HG02840 (cell line): ENCODE measurements at regions not wholly inside any gene's neighbourhood (a gene's known extent, or its start where the extent isn't known, plus 50 kb on each side); places are given as distances from the start of the nearest gene placed in this dataset.
"Not testable (repeated sequence)": the region's sequence is repeated elsewhere in the genome, so short reads cannot be mapped to it uniquely, and the experiment has no call there.

Experiments
- ATAC-seq: cut with Tn5 transposase; IDR thresholded peaks from one replicate; pipeline ENCODE4 v1.9.1; 2021; ENCODE audit warnings: mild to moderate bottlenecking, moderate library complexity, moderate number of reproducible peaks; ENCODE audit not compliant: unreplicated experiment, low FRiP score

DNA sequence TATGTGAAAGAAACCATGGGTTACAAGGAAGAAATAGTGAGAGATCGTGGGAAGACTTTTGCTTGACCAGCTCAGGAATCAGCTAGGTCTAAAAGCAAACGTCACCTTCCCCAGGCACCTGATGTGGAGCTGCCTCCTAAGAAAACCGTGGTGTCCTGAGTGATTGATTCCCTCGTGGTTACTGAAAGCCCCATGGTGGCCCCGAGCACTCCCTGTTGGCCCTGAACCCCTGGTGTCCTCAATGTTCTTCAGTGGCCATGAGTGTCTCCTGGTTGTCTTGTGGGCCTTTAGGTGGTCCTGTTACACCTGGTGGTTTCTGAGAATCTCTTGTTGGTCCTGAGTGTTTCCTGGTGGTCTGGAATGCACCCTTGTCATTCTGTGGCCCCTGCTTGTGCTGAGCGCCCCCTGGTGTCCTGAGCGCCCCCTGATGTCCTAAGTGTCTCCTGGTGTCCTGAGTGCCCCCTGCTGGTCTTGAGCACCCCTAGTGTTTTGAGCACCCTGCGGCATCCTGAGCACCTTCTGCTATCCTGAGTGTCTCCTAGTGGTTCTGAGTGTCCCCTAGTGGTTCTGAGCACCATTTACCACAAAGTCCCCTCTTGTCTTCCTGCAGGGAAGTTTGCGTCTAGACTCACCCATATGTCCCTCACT lies 518.7 kb downstream of the TMEM121 start:
- no peak for ATAC-seq

GRCh38 chr14:106051796-106052195 lies 525.4 kb downstream of the TMEM121 start:
- ATAC-seq, result no peak

DNA sequence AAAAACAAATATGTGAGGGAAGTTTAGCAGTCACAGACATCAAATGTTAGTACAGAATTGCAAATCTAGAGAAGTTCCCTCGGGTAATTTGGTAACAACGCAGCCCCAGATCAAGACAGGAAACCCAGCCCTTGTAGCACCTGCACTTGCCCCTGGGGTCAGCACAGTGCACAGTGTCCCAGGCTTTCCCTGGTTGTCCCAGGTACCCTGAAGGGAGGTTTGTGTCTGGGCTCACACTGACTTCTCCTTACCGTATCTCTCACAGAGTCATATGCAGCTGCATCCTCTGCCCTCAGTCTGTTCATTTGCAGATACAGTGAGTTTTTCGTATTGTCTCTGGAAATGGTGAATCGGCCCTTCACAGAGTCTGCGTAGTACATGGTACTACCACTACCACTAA lies 528.9 kb downstream of the TMEM121 start:
- no peak for ATAC-seq

GRCh38 chr14:106058342-106058741 lies 532.0 kb downstream of the TMEM121 start:
- no peak for ATAC-seq

DNA sequence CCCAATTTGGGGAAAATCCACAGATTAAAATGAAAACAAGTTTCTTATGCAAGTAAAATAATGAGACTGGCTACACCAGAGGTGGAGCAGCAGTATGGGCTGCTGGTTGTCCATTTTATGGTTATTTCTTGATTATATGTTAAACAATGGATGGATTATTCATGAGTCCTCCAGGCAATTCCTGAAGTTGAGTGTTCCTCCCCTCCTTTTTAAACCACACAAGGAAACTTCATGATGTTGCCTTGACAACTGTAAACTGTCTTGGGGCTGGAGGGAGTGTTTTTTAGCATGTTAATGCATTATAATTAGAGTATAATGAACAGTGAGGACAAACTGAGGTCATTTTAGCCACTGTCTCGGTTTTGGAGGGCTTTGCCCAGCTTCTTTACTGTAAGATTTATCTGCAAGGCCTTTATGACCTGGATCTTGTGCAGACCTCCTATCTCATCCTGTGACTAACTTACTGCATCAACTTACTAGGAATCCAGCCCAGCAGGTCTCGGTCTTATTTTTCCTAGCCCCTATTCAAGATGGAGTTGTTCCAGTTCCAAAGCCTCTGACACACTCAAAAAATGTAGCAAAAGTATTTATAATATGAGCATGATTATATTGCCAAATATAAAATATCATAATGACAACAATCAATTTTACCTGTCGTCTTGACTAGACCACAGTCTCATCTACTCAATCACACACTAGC lies 534.0 kb downstream of the TMEM121 start:
- ATAC-seq, result no peak

DNA sequence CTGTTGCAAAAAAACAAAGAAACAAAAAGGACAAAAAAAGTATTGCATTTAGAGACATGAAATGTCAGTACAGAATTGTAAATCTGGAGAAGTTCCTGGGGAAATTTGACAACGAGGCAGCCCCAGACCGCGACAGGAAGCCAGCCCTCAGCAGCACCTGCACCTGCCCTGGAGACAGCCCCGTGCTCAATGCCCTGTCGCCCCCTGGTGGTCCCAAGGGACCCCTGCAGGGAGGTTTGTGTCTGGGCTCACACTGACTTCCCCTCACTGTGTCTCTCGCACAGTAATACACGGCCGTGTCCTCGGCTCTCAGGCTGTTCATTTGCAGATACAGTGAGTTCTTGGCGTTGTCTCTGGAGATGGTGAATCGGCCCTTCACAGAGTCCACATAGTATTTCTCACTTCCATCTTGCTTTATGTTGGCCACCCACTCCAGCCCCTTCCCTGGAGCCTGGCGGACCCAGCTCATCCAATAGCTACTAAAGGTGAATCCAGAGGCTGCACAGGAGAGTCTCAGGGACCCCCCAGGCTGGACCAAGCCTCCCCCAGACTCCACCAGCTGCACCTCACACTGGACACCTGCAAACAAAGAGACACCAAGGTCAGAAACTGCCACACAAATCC lies 535.6 kb downstream of the TMEM121 start:
- ATAC-seq, result not testable (repeated sequence)

DNA sequence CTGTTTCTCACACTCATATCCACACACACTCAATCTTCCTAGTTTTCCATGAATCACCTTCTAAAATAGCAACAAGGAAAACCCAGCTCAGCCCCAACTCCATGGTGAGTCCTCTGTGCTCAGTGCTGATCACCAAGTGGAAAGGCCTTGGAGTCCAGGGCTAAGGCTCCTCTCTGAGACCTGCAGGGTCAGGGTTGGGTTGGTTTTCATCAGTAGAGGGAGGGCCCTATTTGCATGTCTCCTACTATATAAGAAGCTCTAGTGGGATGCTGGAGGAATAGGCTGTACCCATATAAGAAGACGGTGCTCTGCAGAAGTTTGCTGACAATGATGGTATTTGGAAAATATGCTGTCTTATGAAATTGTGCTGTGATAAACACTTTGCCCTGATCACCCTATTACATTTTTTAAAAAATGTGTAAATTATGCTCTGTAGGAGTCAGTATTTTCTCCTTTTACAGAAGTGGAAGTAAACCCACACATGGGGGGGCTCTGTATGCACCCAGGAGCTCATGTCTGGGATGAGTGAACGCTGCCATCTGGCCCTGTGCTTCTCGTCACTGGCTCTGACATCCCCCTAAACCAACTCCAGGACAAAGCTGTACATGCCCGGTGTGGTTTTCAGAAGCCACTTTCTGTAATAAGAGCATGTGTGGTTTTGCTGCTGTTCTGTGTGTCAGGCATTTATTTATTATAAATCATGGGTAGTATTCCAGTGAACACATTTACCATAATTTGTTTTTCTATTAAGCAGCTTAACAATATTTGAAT lies 536.3 kb downstream of the TMEM121 start:
- ATAC-seq, result no peak

DNA sequence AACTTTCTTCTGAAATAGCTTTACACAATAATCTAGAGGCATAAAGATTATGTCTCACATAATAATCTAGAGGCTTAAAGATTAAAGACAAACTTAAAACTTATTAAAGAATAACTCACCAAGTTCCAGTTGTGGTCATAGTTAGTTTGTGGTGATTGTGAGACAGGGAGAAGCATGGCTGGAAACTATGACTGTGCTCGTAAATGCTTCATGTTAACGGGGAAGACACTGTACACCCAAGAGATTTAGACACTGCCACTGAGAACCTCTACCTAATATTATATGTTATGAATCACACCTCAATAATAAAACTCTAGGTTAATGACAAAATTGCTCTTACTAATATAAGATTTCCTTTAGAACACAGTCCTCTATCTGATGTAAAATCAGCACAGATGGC lies 541.6 kb downstream of the TMEM121 start:
- ATAC-seq, result no peak

DNA sequence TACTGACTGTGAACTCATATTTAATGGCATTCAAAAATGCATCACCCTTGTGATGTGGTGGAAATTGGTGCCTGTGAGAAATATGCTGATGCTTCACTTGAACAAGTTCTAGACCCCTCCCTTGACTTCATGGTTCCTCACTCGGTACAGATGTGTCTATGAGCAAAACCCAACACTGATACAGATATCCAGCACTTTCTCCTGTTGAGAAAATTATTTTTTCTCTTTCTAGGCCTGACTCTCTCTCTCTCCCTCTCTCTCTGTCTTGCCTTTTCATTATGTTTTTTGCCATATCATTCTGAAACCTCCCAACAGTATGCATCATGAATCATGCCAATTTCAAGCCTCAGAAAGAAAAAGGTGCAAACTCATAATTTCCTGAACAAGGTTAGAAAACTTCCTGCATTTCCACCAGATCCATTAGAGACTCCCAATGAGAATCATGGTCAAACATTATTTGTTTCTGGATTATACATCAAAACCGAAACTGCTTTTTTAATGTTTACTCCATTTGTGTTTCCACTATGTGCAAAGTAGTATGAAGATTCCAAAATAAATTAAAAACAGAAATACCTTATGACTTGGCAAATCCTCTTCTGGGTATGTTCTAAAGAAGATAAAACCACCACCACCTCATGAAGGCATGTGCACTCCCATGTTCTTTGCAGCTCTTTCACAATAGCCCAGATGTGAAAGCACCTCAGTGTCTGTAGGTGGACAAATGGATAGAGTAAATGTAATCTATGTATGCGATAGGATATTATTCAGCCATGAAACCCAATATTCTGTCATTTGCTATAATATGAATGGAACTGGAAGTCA lies 543.6 kb downstream of the TMEM121 start:
- ATAC-seq, result no peak

DNA sequence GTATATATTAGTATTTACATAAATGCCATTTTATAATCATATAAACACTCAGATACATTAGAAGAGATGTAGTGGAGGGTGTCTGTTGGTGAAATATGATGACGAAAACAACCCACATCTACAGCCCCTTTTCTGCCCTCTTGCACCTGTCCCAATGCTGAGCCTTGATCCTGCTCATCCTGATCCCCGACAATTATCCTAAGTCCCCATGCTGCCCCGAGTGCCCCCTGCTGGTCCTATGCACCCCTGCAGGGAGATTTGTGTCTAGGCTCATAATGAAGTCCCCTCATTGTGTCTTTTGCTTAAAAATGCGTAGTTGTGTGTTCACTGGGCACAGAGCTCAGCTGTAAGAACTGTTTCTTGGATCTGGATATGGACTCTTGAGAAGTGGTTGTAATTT lies 554.5 kb downstream of the TMEM121 start:
- no peak for ATAC-seq

GRCh38 chr14:106081721-106082120 lies 555.3 kb downstream of the TMEM121 start:
- ATAC-seq, result not testable (repeated sequence)

DNA sequence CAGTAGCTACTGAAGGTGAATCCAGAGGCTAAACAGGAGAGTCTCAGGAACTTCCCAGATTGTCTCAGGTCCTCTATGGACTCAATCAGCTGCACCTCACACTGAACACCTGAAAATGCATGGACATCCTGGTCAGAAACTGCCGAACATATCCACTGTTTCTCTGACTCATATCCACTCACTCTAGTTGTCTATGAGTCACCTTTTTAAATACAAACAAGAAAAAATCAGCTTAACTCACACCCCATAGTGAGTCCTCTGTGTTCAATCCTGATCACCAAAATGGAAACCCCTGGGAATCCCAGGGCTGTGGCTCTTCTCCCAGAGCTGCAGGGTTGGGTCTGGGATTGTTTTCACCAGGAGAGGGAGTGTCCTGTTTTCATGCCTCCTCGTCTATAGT lies 556.7 kb downstream of the TMEM121 start:
- ATAC-seq, result no peak

- no peak for ATAC-seq
Observed at GRCh38 chr14:106087837-106088236, 561.5 kb downstream of the TMEM121 start.

GRCh38 chr14:106088860-106089259 lies 562.5 kb downstream of the TMEM121 start:
- ATAC-seq, result not testable (repeated sequence)

DNA sequence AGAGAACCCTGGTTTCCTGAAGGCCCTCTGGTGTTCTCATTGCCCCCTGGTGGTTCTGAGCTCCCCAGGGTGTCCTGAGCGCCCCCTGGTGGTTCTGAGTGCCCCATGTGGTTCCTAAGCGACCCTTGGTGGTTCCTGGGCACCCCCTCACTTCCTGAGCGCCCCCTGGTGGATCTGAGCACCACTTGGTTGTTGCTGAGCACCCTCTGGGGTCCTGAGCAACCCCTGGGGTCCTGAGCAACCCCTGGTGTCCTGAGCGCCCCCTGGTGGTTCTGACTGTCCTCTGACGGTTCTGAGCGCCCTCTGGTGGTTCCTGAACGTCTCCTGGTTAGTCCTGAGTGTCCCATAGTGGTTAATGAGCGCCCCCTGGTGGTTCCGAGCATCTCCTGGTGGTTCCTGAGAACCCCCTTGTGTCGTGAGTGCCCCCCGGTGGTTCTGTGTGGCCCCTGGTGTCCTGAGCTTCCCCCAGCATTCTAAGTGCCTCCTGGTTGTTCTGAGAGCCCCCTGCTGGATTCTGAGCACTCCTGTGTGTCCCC lies 568.3 kb downstream of the TMEM121 start:
- no peak for ATAC-seq

DNA sequence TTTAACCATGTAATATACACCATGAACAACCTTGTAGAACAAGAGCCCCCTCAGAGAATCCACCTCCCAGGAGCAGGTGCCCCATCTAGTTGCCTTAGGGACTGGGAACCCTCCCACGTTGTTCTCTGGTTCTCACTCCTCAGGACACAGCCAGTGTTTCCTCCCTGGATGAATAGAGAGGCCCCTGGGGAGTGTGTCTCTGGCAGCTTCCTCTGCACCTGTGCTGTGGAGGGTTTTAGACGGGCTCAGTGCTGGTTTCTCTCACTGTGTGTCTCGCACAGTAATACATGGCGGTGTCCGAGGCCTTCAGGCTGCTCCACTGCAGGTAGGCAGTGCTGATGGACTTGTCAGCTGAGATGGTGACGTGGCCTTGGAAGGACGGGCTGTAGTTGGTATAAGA lies 581.3 kb downstream of the TMEM121 start:
- no peak for ATAC-seq

DNA sequence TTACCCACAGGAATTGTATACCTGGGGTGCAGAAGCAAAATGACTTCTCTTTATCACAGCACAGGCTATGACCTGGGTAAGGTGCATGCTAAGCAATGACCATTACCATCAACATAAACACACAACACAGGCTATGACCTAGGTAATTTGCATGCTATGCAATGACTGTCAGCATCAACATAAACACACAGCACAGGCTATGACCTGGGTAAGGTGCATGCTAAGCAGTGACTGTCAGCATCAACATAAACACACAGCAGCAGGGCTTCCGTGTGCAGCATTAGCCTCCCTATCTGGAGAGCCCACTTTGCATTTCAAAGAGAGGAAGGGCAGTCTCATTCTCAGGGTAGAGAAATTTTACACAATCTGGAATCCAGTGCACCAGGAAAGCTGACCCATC lies 583.0 kb downstream of the TMEM121 start:
- no peak for ATAC-seq

- ATAC-seq, result no peak
Observed at GRCh38 chr14:106115401-106115800, 589.0 kb downstream of the TMEM121 start.

DNA sequence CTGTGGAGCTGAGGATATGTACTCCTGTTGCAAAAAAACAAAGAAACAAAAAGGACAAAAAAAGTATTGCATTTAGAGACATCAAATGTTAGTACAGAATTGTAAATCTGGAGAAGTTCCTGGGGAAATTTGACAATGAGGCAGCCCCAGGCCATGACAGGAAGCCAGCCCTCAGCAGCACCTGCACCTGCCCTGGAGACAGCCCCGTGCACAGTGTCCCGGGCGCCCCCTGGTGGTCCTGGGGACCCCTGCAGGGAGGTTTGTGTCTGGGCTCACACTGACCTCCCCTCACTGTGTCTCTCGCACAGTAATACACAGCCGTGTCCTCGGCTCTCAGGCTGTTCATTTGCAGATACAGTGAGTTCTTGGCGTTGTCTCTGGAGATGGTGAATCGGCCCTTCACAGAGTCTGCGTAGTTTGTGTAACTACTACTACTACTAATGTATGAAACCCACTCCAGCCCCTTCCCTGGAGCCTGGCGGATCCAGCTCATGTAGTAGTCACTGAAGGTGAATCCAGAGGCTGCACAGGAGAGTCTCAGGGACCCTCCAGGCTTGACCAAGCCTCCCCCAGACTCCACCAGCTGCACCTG lies 590.1 kb downstream of the TMEM121 start:
- ATAC-seq, result not testable (repeated sequence)

GRCh38 chr14:106120101-106120500 lies 593.7 kb downstream of the TMEM121 start:
- no peak for ATAC-seq
